ENCODE measurements at regions not wholly inside any gene's neighbourhood (a gene's known extent, or its start where the extent isn't known, plus 50 kb on each side); places are given as distances from the start of the nearest gene placed in this dataset.
"Not testable (repeated sequence)": the region's sequence is repeated elsewhere in the genome, so short reads cannot be mapped to it uniquely, and the experiment has no call there.

DNA sequence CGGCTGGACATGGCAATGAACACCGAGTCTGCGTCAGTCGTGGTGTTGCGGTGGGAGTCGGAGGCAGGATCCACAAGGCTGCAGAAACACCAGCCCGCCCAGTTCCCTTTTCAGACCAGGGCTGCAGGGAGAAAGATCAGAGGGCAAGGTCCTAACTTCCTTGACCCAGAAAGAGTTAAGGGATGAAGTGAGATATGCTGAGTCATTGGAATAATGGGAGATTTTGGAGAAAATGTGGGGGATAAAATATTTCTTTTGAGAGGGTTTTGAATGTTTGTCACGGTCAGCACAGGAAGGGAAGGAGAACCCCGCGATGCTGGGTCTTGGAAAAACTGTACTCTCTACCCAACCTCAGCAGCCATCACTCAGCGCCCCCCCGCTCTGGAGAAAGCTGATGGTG is 416.0 kb downstream of the ICE1 start:
- no peak for DNase-seq

DNA sequence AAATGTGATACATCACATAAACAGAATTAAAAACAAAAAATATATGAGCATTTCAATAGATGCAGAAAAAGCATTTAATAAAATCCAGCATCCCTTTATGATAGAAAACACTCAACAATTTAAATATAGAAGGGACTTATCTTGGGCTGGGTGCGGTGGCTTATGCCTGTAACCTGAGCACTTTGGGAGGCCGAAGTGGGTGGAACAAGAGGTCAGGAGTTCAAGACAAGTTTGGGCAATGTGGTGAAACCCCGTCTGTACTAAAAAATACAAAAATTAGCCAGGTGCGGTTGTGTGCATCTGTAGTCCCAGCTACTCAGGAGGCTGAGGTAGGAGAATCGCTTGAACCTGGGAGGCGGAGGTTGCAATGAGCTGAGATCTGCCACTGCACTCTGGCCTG is 409.1 kb downstream of the ICE1 start:
- DNase-seq: not testable (repeated sequence)

GRCh38 chr5:5828619-5829018 is 406.1 kb downstream of the ICE1 start:
- DNase-seq: no peak

DNA sequence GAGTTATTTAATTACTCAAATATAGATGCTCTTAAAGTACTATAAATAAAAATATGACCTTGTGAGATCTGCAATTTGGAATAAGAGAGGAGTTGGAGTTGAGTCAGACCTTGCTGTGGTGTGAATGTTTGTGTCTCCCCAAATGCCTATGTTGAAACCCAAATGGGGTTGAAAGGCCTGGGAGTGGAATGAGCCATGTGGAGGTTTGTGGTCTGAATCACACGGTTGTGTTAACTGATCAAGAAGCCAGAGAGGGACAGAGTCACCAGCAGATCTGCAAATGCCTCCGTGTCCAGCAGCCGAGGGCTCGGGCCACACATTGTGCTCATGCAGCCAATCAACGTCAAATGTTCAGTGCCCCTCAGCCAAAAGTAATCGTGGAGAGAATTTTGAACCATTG is 404.4 kb downstream of the ICE1 start:
- DNase-seq: no peak

- DNase-seq: no peak
Observed at GRCh38 chr5:5822729-5823257, 400.3 kb downstream of the ICE1 start.

DNA sequence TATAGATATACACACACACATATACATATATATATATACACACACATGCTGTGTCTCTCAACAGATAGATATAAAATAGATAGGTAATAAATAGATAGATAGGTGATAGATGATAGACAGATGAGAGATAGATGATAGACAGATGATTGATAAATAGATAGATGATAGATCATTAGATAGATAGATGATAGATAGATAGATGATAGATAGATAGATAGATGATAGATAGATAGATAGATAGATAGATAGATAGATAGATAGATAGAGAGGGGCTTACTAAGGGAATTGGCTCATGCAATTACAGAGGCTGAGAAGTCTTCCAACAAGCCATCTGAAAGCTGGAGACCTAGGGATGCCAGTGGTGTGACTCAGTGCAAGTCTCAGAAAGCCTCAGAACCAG is 394.5 kb downstream of the ICE1 start:
- DNase-seq: no peak

- DNase-seq: no peak
Observed at GRCh38 chr5:5813441-5813840, 391.0 kb downstream of the ICE1 start.

GRCh38 chr5:5810461-5810860 is 388.0 kb downstream of the ICE1 start:
- DNase-seq: no peak

- no peak for DNase-seq
Observed at GRCh38 chr5:5805916-5806315, 383.4 kb downstream of the ICE1 start.

GRCh38 chr5:5804478-5805233 is 382.2 kb downstream of the ICE1 start:
- no peak for DNase-seq

DNA sequence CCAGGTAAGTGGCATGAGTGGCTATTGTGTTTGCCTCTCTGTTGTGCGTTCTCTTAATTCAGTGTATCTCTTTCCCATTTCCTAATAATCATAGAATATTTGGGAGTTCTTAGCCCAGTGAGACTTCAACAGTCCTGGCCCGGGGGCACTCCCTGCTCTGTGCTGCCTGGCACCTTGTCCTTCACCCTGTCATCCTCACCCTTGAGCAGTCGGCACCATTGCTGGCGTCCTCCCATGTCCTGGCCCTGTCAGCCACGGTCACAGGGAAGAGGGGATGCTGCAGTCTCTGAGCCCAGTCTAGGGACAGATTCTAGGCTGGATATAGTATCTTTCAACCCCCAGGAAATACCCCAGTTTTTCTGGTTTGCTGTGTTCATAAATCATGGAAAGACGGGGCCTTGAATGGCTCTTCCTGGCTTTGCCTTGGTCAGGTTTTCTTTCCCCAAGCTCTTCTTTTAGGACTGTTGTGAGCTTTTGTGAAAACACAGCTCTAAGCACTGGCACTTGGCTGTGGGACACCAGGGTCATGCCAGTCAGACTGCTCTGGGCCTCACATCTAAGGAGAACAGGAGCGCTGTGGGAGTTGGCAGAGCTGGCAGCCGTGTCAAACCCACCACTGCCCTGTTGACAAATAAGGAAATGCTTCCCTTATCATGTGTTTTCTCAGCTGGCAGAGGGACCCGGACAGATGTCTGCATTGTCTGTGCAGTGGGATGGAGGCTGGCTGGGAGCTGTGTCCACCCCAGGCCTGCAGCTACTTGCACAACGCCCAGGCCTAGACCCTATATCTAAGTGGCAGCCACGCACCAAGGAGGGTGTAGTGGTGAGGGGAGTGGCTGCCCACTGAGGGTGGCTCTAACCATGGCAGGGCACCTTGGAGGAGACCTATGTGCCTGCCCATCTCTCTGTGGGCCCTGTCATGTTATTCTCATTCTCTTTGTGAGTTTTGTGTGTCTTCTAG is 378.6 kb downstream of the ICE1 start:
- DNase-seq: no peak

- DNase-seq: no peak
Observed at GRCh38 chr5:5799826-5800225, 377.3 kb downstream of the ICE1 start.

DNA sequence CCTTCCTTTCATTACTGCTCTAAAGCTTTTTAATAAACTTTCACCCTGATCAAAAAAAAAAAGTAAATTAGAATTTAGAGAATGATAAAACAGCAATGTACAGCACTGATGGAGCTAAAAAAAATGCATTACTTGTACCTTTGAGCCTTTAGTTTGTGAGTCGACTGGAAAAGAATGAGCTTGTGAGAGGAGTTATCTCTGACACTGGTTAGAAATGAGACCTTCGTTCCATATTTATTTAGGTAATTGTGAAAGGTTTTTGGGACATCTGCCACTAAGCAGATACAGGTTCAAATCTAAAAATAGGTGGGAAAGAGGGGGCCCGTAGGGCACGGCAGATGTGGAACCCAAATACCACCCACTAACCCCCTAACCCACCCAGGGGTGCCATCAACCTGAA is 376.8 kb downstream of the ICE1 start:
- DNase-seq: no peak

- DNase-seq: no peak
Observed at GRCh38 chr5:5798462-5798861, 376.0 kb downstream of the ICE1 start.

GRCh38 chr5:5798041-5798440 is 375.6 kb downstream of the ICE1 start:
- DNase-seq: no peak

GRCh38 chr5:5795074-5795771 is 372.7 kb downstream of the ICE1 start:
- DNase-seq: no peak

GRCh38 chr5:5794118-5794560 is 371.7 kb downstream of the ICE1 start:
- DNase-seq: no peak

DNA sequence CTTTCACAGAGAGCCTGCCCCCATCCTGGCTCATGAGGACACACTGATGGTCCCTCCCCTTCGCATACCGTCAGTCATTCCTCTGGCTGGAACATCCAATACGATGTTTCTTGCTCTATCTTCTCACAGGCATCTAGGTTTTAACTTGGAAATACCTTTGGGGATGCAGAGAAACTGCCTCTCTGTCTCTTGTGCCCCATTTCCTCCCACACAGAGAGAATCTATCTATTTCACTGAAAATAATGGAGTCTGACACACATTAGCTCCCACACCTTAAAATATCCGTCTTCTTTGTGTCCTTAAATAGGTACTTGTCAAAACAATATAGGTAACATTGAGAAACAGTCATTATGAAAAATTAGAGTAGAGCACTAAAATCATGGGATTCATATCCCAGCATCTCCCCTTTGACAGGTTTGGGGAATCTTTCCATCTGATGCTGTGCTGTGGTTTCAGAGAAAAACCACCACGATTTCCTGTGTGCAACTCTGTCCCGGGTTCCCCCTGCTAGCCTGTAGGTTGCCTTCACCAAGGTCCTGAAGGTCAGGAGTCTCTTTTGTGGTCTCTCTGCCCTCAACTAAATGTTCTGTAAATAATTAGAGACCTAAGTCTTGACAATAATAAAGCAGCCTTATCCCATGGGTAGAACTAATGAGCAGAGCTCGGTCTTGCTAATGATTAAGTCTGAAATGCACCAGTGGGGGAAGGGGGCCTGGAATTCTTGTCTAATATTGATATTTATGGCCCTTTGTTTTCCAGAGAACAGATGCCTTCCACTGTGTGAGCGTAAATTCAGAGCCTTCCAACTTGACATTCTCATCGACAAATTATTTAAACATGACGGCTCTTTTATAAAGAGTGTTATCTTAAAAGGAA is 371.0 kb downstream of the ICE1 start:
- DNase-seq: no peak

GRCh38 chr5:5792106-5792505 is 369.6 kb downstream of the ICE1 start:
- DNase-seq: no peak

DNA sequence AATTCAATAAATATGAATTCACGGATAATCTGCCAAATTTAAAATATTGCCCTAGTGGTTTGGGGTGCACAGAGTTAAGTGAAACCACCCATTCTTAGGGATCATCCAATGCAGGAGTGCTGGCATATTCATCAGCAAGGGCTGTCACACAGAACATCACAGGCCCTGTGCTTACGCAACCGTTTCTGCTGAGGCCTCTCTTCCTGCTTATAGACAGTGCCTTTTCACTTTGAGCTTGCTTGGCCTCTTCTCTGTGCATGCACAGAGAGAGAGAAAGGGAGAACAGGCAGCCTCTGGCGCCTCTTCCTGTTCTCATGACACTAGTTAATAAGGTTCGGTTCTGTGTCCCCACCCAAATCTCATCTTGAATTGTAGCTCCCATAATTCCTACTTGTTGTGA is 366.3 kb downstream of the ICE1 start:
- no peak for DNase-seq

- no peak for DNase-seq
Observed at GRCh38 chr5:5787373-5787772, 364.9 kb downstream of the ICE1 start.

DNA sequence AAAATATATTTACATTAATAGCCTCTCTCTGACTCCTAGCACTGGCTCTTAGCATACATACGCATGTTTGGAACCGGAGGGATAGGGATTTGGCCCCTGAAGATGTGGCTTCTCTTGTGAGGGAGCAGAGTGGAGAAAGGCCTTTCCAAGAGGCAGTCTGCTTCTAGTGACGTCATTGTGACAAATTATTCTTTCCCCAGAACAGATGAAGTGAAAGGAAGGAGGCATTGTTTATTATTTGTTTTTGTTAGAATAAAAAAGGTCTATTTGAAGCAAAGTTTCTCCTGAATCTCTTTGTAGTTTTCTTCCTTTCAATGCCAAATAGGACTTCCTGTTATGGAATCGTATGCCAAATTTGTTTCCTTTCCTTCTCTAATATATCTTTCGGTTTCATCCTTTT is 361.6 kb downstream of the ICE1 start:
- DNase-seq: no peak

All from dermis blood vessel endothelial cell (primary cell).